HepG2 (cell line): ENCODE measurements at regions not wholly inside any gene's neighbourhood (a gene's known extent, or its start where the extent isn't known, plus 50 kb on each side); places are given as distances from the start of the nearest gene placed in this dataset.

Experiments used
- NCOR1 ChIP-seq: fragments of 200-600 bp; sonication (generic); IDR thresholded peaks from 2 replicates; pipeline ENCODE4 v1.7.0; 2017; ENCODE audit warnings: antibody characterized with exemption, low read length, borderline replicate concordance
- PCBP1 ChIP-seq: fragments of 200-400 bp; formaldehyde crosslinking; IDR thresholded peaks from 2 replicates; pipeline ENCODE4 v1.6.1; 2017; ENCODE audit warnings: mild to moderate bottlenecking, low read depth, low read length, borderline replicate concordance
- POLR2A ChIP-seq, 2 experiments: IDR thresholded peaks; 2 replicates each; pipeline ENCODE4 v1.6.1; 2011; ENCODE audit warnings: low read depth in 2 of 2, low read length in 2 of 2, mild to moderate bottlenecking in 1 of 2, moderate library complexity in 1 of 2; ENCODE audit not compliant: insufficient read depth in 1 of 2
- RFX5 ChIP-seq: IDR thresholded peaks from 2 replicates; pipeline ENCODE4 v1.6.1; 2011; ENCODE audit warnings: low read depth, low read length, improper control_type of control experiment
- ZNF264 ChIP-seq: sonication (generic); formaldehyde crosslinking; IDR thresholded peaks from 2 replicates; pipeline ENCODE4 v1.4.0; 2020; ENCODE audit warnings: missing genetic modification reagents
- ZNF543 ChIP-seq: sonication (generic); formaldehyde crosslinking; IDR thresholded peaks from 2 replicates; pipeline ENCODE4 v1.4.0; 2020; ENCODE audit warnings: mild to moderate bottlenecking, missing genetic modification reagents
- TF ChIP-seq, protein P1 (sequence below): sonication (generic); formaldehyde crosslinking; IDR thresholded peaks from 2 replicates; pipeline ENCODE4 v1.5.0; 2020; ENCODE audit warnings: mild to moderate bottlenecking, missing genetic modification reagents, moderate library complexity

DNA sequence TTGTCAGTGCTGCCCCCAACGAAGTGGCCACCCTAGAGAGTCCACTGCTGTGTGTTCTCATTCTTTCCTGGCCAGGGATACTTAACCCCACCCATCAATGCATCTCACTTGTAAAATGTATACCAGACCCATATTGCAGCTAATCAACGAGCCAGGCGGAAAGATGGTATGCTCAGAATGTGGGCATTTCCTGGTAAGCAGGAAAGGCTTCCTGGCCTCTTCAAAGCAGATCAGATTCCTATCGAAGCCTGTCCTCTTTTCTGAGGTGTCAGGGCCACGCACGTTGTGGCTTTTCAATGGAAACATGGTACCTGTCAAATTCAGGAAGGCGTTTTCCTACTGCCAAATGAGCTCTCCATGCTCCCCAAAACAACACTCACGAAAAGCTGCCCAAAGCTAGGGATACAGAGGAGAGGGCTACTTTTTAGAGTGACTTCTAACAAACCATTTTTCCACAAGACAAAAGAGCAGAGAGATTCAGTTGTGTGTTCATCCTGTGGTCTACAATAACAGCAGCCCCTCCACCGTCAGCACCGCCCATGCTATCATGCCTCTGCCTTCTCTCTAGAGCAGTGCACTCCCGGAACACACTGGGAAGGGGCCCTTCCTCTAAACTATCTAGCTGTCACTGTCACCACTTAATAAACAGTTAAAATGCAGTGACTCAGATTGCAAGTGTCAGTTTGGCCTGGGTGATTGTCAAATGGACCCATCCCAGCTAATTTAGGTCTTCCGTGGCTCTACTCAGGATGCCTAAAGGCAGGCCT, 535.1 kb downstream of the RNF144A start:
- TF ChIP-seq RFX5 (no peak), NCOR1 (no peak), ZNF264 (no peak), POLR2A (IDR thresholded peaks at IDR 0.05; ENCODE audit: insufficient read depth in 1 of 2, low read depth in 2 of 2, low read length in 2 of 2) (no peak), PCBP1 (no peak), ZNF543 (CRISPR knock-in tag) (no peak)
- TF ChIP-seq, protein P1, sequence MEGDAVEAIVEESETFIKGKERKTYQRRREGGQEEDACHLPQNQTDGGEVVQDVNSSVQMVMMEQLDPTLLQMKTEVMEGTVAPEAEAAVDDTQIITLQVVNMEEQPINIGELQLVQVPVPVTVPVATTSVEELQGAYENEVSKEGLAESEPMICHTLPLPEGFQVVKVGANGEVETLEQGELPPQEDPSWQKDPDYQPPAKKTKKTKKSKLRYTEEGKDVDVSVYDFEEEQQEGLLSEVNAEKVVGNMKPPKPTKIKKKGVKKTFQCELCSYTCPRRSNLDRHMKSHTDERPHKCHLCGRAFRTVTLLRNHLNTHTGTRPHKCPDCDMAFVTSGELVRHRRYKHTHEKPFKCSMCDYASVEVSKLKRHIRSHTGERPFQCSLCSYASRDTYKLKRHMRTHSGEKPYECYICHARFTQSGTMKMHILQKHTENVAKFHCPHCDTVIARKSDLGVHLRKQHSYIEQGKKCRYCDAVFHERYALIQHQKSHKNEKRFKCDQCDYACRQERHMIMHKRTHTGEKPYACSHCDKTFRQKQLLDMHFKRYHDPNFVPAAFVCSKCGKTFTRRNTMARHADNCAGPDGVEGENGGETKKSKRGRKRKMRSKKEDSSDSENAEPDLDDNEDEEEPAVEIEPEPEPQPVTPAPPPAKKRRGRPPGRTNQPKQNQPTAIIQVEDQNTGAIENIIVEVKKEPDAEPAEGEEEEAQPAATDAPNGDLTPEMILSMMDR (CRISPR knock-in tag), result no peak
